ENCODE measurements at regions not wholly inside any gene's neighbourhood (a gene's known extent, or its start where the extent isn't known, plus 50 kb on each side); places are given as distances from the start of the nearest gene placed in this dataset.

GRCh38 chr1:227433663-227434341 lies 115.5 kb upstream of the CDC42BPA start:
- DNase-seq, result no peak
- intact Hi-C loops (cut with DNase I; ENCODE audit: low total_unique reads) (loop anchor here (10.0 kb wide), 1 partner anchor 199 kb away; no protein-coding TSS in a partner anchor), in situ Hi-C loops (cut with MboI; ENCODE audit: low pct_ligation_motif_present in 1 of 4, low pct_unique_long_range_greater_than_20kb in 1 of 4, low sequenced_read_pairs in 3 of 4) (loop anchor here (25.0 kb wide), 3 partner anchors 197 to 797 kb away; no protein-coding TSS in a partner anchor)
- Histone ChIP-seq H3K27me3 (no peaks in the 10 kb centered on the region), H3K36me3 (no peaks in the 10 kb centered on the region), H3K4me1 (peaks cover 0 to 28% (median 14%) of the 10 kb centered on the region in 4 donors), H3K27ac (no peak overlapping the region), H3K9me3 (no peaks in the 10 kb centered on the region), H3K4me3 (no peak overlapping the region)
- WGBS, 2 donors (ENCODE audit: low coverage in 1 of 2), result 79 to 84% methylated on average over 5 to 8 of the region's 8 CpGs
- TF ChIP-seq EP300 (IDR thresholded peaks at IDR 0.05; ENCODE audit: low read depth) (no peak), POLR2AphosphoS5 (IDR thresholded peaks at IDR 0.05) (no peak), POLR2A (IDR thresholded peaks at IDR 0.05) (no peak), CTCF (IDR thresholded peaks at IDR 0.05) (no peak)

- WGBS, 2 donors (ENCODE audit: low coverage in 1 of 2), result 85 to 92% methylated on average over 3 of the region's 3 CpGs
- Histone ChIP-seq H3K4me3 (no peak overlapping the region), H3K9me3 (no peaks in the 10 kb centered on the region), H3K27me3 (no peaks in the 10 kb centered on the region), H3K4me1 (peaks cover 0 to 36% (median 19%) of the 10 kb centered on the region in 4 donors), H3K36me3 (no peaks in the 10 kb centered on the region), H3K27ac (no peak overlapping the region)
- DNase-seq, result no peak
- intact Hi-C loops (cut with DNase I; ENCODE audit: low total_unique reads) (loop anchor here (10.0 kb wide), 1 partner anchor 198 kb away; no protein-coding TSS in a partner anchor), in situ Hi-C loops (cut with MboI; ENCODE audit: low pct_ligation_motif_present in 1 of 4, low pct_unique_long_range_greater_than_20kb in 1 of 4, low sequenced_read_pairs in 3 of 4) (loop anchor here (25.0 kb wide), 3 partner anchors 196 to 796 kb away; no protein-coding TSS in a partner anchor)
- TF ChIP-seq CTCF (IDR thresholded peaks at IDR 0.05) (no peak), POLR2AphosphoS5 (IDR thresholded peaks at IDR 0.05) (no peak), POLR2A (IDR thresholded peaks at IDR 0.05) (no peak), EP300 (IDR thresholded peaks at IDR 0.05; ENCODE audit: low read depth) (no peak)
Measured at GRCh38 chr1:227432981-227433380, 114.7 kb upstream of the CDC42BPA start.

- TF ChIP-seq POLR2AphosphoS5 (IDR thresholded peaks at IDR 0.05) (no peak), CTCF (IDR thresholded peaks at IDR 0.05) (no peak), POLR2A (IDR thresholded peaks at IDR 0.05) (no peak), EP300 (IDR thresholded peaks at IDR 0.05; ENCODE audit: low read depth) (no peak)
- Histone ChIP-seq H3K9me3 (no peaks in the 10 kb centered on the region), H3K4me1 (peaks cover 0 to 32% (median 17%) of the 10 kb centered on the region in 4 donors), H3K36me3 (no peaks in the 10 kb centered on the region), H3K27ac (peak overlapping the region in 3 of 4 donors; percentile 11 to 50 (median 44)), H3K4me3 (no peak overlapping the region), H3K27me3 (no peaks in the 10 kb centered on the region)
- in situ Hi-C loops (cut with MboI; ENCODE audit: low pct_ligation_motif_present in 1 of 4, low pct_unique_long_range_greater_than_20kb in 1 of 4, low sequenced_read_pairs in 3 of 4) (loop anchor here (25.0 kb wide), 3 partner anchors 195 to 795 kb away; no protein-coding TSS in a partner anchor), intact Hi-C loops (cut with DNase I; ENCODE audit: low total_unique reads) (loop anchor here (10.0 kb wide), 1 partner anchor 197 kb away; no protein-coding TSS in a partner anchor)
- WGBS, 2 donors (ENCODE audit: low coverage in 1 of 2), result 80 to 83% methylated on average over 1 of the region's 1 CpG
- DNase-seq, result no peak
Measured at GRCh38 chr1:227432181-227432535, 113.9 kb upstream of the CDC42BPA start.

- Histone ChIP-seq H3K27ac (peak overlapping the region; percentile 49 to 62 (median 58)), H3K27me3 (no peaks in the 10 kb centered on the region), H3K36me3 (no peaks in the 10 kb centered on the region), H3K9me3 (no peaks in the 10 kb centered on the region), H3K4me3 (no peak overlapping the region), H3K4me1 (peaks cover 0 to 33% (median 20%) of the 10 kb centered on the region in 4 donors)
- DNase-seq, result no peak
- 59 to 71% methylated on average over 4 to 13 of the region's 13 CpGs for WGBS, 2 donors (ENCODE audit: low coverage in 1 of 2)
- intact Hi-C loops (cut with DNase I; ENCODE audit: low total_unique reads), result loop anchor here (10.0 kb wide), 1 partner anchor 195 kb away; no protein-coding TSS in a partner anchor
- in situ Hi-C loops (cut with MboI; ENCODE audit: low pct_ligation_motif_present in 1 of 4, low pct_unique_long_range_greater_than_20kb in 1 of 4, low sequenced_read_pairs in 3 of 4), result loop anchor here (25.0 kb wide), 3 partner anchors 192 to 792 kb away; no protein-coding TSS in a partner anchor
- TF ChIP-seq POLR2AphosphoS5 (IDR thresholded peaks at IDR 0.05), result no peak
- no peak for TF ChIP-seq CTCF (IDR thresholded peaks at IDR 0.05)
- no peak for TF ChIP-seq EP300 (IDR thresholded peaks at IDR 0.05; ENCODE audit: low read depth)
- no peak for TF ChIP-seq POLR2A (IDR thresholded peaks at IDR 0.05)
Measured at GRCh38 chr1:227429447-227430359, 111.4 kb upstream of the CDC42BPA start.
